BJ (cell line): ENCODE measurements at regions not wholly inside any gene's neighbourhood (a gene's known extent, or its start where the extent isn't known, plus 50 kb on each side); places are given as distances from the start of the nearest gene placed in this dataset.

Source experiments
- CTCF ChIA-PET: fragments of 350-600 bp; formaldehyde crosslinking; extraction: SDS; loops from one replicate; lab custom pipeline; 2021; ENCODE audit warnings: antibody characterized with exemption, inconsistent platforms; lab: Yijun Ruan, JAX
- POLR2A ChIA-PET: fragments of 300-600 bp; sonication (Branson Sonifier 250); formaldehyde crosslinking; extraction: SDS; loops from one replicate; lab custom pipeline; 2021; ENCODE audit warnings: antibody characterized with exemption; lab: Charles Lee
- DNase-seq: peaks from one replicate; pipeline ENCODE4 v3.0.0-alpha.2; 2011; ENCODE audit warnings: low read depth
- H3K27me3 ChIP-seq: 2 replicates; pipeline ENCODE4 v1.6.0; 2011; ENCODE audit warnings: low read length; ENCODE audit not compliant: control insufficient read depth, insufficient read depth
- H3K36me3 ChIP-seq: 2 replicates; pipeline ENCODE4 v1.5.1; 2011; ENCODE audit warnings: low read length; ENCODE audit not compliant: control insufficient read depth, insufficient read depth
- H3K4me3 ChIP-seq: 2 replicates; pipeline ENCODE4 v1.5.1; 2011; ENCODE audit warnings: low read depth, mild to moderate bottlenecking, control low read depth, low read length
- TF ChIP-seq, protein P1 (sequence below): IDR thresholded peaks from 2 replicates; pipeline ENCODE4 v1.5.1; 2011; ENCODE audit warnings: low read depth, mild to moderate bottlenecking, control low read depth, inconsistent platforms, low read length, moderate library complexity; ENCODE audit not compliant: insufficient read depth

DNA sequence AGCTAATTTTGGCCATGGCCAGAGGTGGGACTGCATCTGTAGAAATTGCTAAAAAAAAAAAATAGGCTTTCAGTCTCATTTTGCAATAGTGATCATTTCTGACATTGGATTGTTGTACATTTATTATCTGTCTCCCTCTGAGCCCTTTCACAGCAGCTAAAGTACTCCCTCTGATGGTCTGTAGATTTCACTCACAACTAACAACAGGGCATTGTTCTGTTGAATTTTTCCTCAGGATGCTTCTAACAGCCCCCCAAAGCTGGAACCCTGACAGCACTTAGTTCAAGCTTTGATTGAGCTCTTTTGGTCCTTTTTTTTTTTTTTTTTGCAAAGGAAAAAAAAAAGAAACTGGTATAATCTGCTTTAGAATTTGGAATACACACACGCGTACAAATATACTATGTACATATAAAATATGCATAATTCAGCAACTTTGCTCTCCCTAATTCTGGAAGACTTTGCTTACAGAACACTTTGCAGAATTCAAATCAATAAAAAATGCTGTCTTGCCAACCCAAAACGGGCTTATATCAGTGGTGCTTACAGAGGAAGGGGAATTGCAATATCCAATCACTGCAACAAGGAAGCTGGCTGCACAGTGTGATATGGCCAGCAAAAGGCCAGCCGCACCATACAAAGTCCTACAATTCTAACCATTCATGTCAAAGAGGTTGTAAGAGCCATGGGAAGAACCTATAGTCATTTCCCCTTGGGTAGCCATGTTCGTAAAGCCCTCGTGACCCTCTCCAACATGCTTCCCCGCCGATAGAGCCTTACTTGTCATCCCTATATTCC is 406.4 kb downstream of the SMARCA1 start:
- DNase-seq, result no peak
- TF ChIP-seq, protein P1, sequence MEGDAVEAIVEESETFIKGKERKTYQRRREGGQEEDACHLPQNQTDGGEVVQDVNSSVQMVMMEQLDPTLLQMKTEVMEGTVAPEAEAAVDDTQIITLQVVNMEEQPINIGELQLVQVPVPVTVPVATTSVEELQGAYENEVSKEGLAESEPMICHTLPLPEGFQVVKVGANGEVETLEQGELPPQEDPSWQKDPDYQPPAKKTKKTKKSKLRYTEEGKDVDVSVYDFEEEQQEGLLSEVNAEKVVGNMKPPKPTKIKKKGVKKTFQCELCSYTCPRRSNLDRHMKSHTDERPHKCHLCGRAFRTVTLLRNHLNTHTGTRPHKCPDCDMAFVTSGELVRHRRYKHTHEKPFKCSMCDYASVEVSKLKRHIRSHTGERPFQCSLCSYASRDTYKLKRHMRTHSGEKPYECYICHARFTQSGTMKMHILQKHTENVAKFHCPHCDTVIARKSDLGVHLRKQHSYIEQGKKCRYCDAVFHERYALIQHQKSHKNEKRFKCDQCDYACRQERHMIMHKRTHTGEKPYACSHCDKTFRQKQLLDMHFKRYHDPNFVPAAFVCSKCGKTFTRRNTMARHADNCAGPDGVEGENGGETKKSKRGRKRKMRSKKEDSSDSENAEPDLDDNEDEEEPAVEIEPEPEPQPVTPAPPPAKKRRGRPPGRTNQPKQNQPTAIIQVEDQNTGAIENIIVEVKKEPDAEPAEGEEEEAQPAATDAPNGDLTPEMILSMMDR, result no peak
- Histone ChIP-seq H3K4me3 (no peak overlapping the region), H3K36me3 (no peaks in the 10 kb centered on the region), H3K27me3 (no peaks in the 10 kb centered on the region)
- POLR2A ChIA-PET, result no interaction called here
- CTCF ChIA-PET, result no interaction called here

DNA sequence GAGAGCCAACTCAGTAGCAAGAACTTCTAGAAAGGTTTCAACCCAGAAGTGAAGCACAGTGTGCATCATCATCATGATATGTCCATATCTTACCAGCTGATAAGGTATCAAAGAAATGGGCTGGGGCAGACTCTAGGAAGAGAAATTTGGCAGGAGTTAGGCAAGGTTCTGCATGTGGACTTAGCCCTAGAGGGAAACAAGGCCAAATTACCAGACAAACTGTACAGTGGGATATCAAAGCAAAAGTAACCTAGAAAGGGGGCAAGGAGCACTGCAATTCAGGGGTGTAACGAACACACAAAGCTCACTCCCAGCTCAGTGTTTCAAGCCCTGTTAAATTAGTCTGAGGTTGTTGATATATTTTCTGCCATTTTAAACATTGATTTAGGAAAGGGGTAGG is 407.4 kb downstream of the SMARCA1 start:
- Histone ChIP-seq H3K4me3 (no peak overlapping the region), H3K27me3 (no peaks in the 10 kb centered on the region), H3K36me3 (no peaks in the 10 kb centered on the region)
- POLR2A ChIA-PET, result no interaction called here
- TF ChIP-seq, protein P1, result no peak
- DNase-seq, result no peak
- CTCF ChIA-PET, result no interaction called here

DNA sequence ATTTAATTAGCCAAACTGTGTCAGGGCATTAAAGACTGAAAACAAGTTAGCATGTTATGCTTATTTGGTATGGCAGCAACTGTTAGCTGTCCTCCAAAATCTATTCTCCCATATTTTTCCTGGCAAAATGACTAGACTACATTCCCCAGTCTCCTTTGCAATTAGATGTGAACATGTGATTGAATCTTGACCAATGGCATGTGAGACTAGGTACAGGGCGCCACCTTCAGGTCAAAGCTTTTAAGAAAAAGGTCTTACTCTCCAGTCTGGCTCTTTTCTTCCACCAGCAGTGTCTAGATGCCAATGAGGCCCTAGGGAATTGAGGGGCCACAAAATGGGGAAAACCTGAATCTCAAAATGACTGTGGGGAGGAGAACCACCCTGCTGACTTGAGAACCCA is 408.2 kb downstream of the SMARCA1 start:
- no peaks in the 10 kb centered on the region for H3K36me3 ChIP-seq
- no peaks in the 10 kb centered on the region for H3K27me3 ChIP-seq
- ChIA-PET POLR2A (no interaction called here), CTCF (no interaction called here)
- no peak for DNase-seq
- TF ChIP-seq, protein P1, result no peak
- no peak overlapping the region for H3K4me3 ChIP-seq

DNA sequence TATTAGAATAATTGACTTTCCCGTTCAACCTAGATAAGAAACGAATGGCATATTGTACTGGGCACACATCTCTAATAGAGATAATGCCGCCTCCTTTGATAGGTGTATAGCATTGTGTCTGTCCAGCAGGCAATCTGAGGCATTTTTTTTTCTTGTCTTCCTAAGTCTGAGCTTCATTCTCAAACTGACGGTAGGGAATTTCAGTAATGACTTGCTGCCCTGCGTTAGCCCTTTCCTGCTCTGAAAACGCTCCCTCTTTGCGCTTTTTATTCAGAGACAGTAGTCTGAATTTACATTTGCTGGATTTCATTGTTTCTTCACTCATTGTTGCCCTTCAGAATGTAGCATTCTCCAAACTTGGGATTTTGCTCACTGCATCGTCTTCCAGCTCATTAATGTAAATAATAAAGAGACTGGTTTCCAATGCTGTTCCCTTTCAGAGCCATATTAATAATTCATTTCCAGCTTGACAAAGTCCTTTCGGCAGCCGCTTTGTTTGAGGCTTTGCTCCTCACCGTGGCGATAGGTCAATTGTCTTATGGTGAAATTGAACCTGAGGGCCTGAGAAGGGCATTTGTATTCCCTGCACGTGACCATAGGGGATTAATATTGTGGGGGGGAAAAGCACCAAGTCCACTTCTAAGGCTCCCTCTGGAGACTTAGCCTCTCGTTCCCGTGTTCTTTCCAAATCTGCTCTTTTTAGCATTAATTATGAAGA is 412.1 kb downstream of the SMARCA1 start:
- TF ChIP-seq, protein P1, result no peak
- no peak for DNase-seq
- ChIA-PET POLR2A (no interaction called here), CTCF (no interaction called here)
- no peaks in the 10 kb centered on the region for H3K27me3 ChIP-seq
- H3K36me3 ChIP-seq, result no peaks in the 10 kb centered on the region
- H3K4me3 ChIP-seq, result no peak overlapping the region

DNA sequence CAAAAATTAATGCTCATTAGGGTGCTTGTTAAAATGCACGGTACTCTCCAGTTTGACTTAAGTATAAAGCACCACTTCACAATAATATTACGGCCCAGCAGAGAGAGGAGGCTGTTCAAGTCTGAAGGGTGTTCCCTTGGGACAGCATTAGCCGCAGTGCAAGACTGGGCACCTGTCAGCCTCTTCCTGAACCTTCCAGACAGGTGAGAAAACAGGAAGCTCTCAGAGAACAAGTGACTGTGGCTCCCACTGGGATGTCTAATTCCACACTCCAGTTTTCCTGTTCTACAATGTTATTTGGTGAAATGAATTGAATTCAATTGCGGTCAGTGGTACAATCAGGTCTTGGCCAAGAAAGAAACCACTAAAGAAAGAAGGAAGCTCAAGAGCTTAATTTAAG is 414.4 kb downstream of the SMARCA1 start:
- TF ChIP-seq, protein P1, result no peak
- CTCF ChIA-PET, result no interaction called here
- no peak for DNase-seq
- POLR2A ChIA-PET, result no interaction called here
- Histone ChIP-seq H3K27me3 (no peaks in the 10 kb centered on the region), H3K4me3 (no peak overlapping the region), H3K36me3 (no peaks in the 10 kb centered on the region)
